ENCODE measurements at regions not wholly inside any gene's neighbourhood (a gene's known extent, or its start where the extent isn't known, plus 50 kb on each side); places are given as distances from the start of the nearest gene placed in this dataset.

DNA sequence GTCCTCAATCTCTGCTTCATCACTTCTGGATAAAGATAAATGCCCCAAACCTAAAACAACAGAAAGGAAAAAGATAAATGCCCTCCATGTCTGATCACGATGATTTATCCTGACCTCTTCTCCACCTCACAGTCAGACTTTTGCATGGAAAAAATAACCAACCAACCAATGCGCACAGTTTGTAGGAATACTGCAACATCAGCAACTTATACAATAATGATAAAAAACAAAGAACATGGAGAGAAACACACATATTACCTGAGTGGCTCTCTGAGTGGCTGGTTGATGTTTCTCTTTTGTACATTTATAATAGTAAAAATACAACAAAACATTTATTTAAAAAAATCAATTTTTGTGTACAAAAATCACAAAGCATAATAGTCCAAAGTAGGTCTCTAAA lies 93.0 kb upstream of the PUDP start:
- TF ChIP-seq, protein P1, sequence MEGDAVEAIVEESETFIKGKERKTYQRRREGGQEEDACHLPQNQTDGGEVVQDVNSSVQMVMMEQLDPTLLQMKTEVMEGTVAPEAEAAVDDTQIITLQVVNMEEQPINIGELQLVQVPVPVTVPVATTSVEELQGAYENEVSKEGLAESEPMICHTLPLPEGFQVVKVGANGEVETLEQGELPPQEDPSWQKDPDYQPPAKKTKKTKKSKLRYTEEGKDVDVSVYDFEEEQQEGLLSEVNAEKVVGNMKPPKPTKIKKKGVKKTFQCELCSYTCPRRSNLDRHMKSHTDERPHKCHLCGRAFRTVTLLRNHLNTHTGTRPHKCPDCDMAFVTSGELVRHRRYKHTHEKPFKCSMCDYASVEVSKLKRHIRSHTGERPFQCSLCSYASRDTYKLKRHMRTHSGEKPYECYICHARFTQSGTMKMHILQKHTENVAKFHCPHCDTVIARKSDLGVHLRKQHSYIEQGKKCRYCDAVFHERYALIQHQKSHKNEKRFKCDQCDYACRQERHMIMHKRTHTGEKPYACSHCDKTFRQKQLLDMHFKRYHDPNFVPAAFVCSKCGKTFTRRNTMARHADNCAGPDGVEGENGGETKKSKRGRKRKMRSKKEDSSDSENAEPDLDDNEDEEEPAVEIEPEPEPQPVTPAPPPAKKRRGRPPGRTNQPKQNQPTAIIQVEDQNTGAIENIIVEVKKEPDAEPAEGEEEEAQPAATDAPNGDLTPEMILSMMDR (IDR thresholded peaks at IDR 0.05) = no peak
- no peak for TF ChIP-seq POLR2A (IDR thresholded peaks at IDR 0.05)
